Astrocyte (in vitro differentiated cells and primary cell): ENCODE measurements at regions not wholly inside any gene's neighbourhood (a gene's known extent, or its start where the extent isn't known, plus 50 kb on each side); places are given as distances from the start of the nearest gene placed in this dataset.

Experiments
- DNase-seq: peaks from one replicate; pipeline ENCODE4 v3.0.0-alpha.2; 2010; ENCODE audit warnings: low read depth
- FAIRE-seq: peaks from 2 replicates; lab custom pipeline; 2011; peaks lifted over from hg19 to GRCh38; lab: Jason Lieb, UNC
- H2AFZ ChIP-seq: 2 replicates; pipeline ENCODE4 v1.6.0; 2012; ENCODE audit warnings: low read depth, low read length, inconsistent platforms
- H3K27ac ChIP-seq: 2 replicates; pipeline ENCODE4 v1.5.1; 2011; ENCODE audit warnings: low read depth, low read length, inconsistent platforms
- H3K27me3 ChIP-seq: 2 replicates; pipeline ENCODE4 v1.6.0; 2011; ENCODE audit warnings: low read length, inconsistent platforms; ENCODE audit not compliant: insufficient read depth
- H3K36me3 ChIP-seq: 2 replicates; pipeline ENCODE4 v1.5.1; 2011; ENCODE audit warnings: low read length, inconsistent platforms; ENCODE audit not compliant: insufficient read depth
- H3K4me1 ChIP-seq: 2 replicates; pipeline ENCODE4 v1.5.1; 2011; ENCODE audit warnings: low read length, inconsistent platforms; ENCODE audit not compliant: insufficient read depth
- H3K4me2 ChIP-seq: 2 replicates; pipeline ENCODE4 v1.6.0; 2012; ENCODE audit warnings: low read length, inconsistent platforms
- H3K4me3 ChIP-seq: 2 replicates; pipeline ENCODE4 v1.5.1; 2011; ENCODE audit warnings: low read depth, mild to moderate bottlenecking, low read length, inconsistent platforms; ENCODE audit not compliant: insufficient read depth
- H3K79me2 ChIP-seq: 2 replicates; pipeline ENCODE4 v1.6.0; 2012; ENCODE audit warnings: mild to moderate bottlenecking, low read length, inconsistent platforms; ENCODE audit not compliant: insufficient read depth
- H3K9ac ChIP-seq: 2 replicates; pipeline ENCODE4 v1.6.0; 2012; ENCODE audit warnings: mild to moderate bottlenecking, low read length, inconsistent platforms
- H3K9me3 ChIP-seq: 2 replicates; pipeline ENCODE4 v1.5.1; 2012; ENCODE audit warnings: low read depth, mild to moderate bottlenecking, low read length, inconsistent platforms; ENCODE audit not compliant: insufficient read depth
- H4K20me1 ChIP-seq: 2 replicates; pipeline ENCODE4 v1.6.0; 2012; ENCODE audit warnings: low read length, inconsistent platforms; ENCODE audit not compliant: insufficient read depth
- H3K27ac Mint-ChIP-seq: one replicate; pipeline ENCODE4 v1.8.0; 2021; ENCODE audit warnings: mild to moderate bottlenecking, mixed read lengths; ENCODE audit not compliant: unreplicated experiment
- H3K27me3 Mint-ChIP-seq: one replicate; pipeline ENCODE4 v1.8.0; 2021; ENCODE audit warnings: low read depth, mixed read lengths; ENCODE audit not compliant: unreplicated experiment
- H3K36me3 Mint-ChIP-seq: one replicate; pipeline ENCODE4 v1.8.0; 2021; ENCODE audit warnings: low read depth, mixed read lengths; ENCODE audit not compliant: unreplicated experiment
- H3K4me1 Mint-ChIP-seq: one replicate; pipeline ENCODE4 v1.8.0; 2021; ENCODE audit warnings: low read depth, mixed read lengths; ENCODE audit not compliant: unreplicated experiment
- H3K4me3 Mint-ChIP-seq: one replicate; pipeline ENCODE4 v1.8.0; 2021; ENCODE audit warnings: mild to moderate bottlenecking, moderate library complexity, mixed read lengths; ENCODE audit not compliant: unreplicated experiment
- H3K9me3 Mint-ChIP-seq: one replicate; pipeline ENCODE4 v1.8.0; 2021; ENCODE audit warnings: mild to moderate bottlenecking, mixed read lengths; ENCODE audit not compliant: unreplicated experiment
- CTCF ChIP-seq: IDR thresholded peaks from 2 replicates; pipeline ENCODE4 v1.5.1; 2011; ENCODE audit warnings: low read depth, mild to moderate bottlenecking, inconsistent platforms, low read length, moderate library complexity; ENCODE audit not compliant: insufficient read depth
- EZH2 ChIP-seq: IDR thresholded peaks from 2 replicates; pipeline ENCODE4 v1.6.1; 2012; ENCODE audit warnings: mild to moderate bottlenecking, low read length, inconsistent platforms; ENCODE audit not compliant: insufficient read depth

GRCh38 chrX:131779741-131780140, 235.9 kb downstream of the OR13H1 start:
- Histone ChIP-seq H3K9me3 (no peaks in the 10 kb centered on the region), H3K4me2 (no peak overlapping the region), H2AFZ (no peak overlapping the region), H3K27ac (no peak overlapping the region), H3K27me3 (no peaks in the 10 kb centered on the region), H3K79me2 (no peaks in the 10 kb centered on the region), H3K36me3 (no peaks in the 10 kb centered on the region), H3K4me3 (no peak overlapping the region), H3K9ac (no peak overlapping the region), H3K4me1 (no peaks in the 10 kb centered on the region), H4K20me1 (no peaks in the 10 kb centered on the region)
- no peak for TF ChIP-seq CTCF
- no peak for TF ChIP-seq EZH2
- Mint-ChIP-seq H3K4me1 (peaks cover 1% of the 10 kb centered on the region), H3K4me3 (no peak overlapping the region), H3K27ac (no peak overlapping the region), H3K27me3 (no peaks in the 10 kb centered on the region), H3K9me3 (no peaks in the 10 kb centered on the region), H3K36me3 (peaks cover 17% of the 10 kb centered on the region)
- DNase-seq: no peak
- FAIRE-seq: no peak

DNA sequence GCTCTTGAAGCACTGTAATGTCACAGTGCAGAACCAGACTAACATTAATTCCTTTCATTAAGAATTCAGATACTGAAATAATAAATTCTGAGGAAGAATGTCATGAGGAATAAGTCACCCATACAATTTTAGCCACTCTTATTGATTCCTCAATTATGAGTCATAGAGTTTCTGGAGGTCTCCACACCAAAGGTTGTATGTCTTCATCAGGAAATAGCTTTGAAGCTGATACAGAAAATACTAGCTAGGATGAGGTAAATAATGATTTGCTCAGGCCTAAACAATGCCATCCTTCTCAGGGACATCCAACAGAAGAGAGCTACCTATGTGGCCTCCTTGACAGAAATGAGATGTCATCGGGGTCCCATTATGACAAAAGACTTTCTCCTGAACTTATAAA, 238.8 kb downstream of the OR13H1 start:
- Histone ChIP-seq H3K9me3 (no peaks in the 10 kb centered on the region), H2AFZ (no peak overlapping the region), H3K27ac (no peak overlapping the region), H3K9ac (no peak overlapping the region), H3K4me2 (no peak overlapping the region), H3K36me3 (no peaks in the 10 kb centered on the region), H3K27me3 (no peaks in the 10 kb centered on the region), H3K4me1 (no peaks in the 10 kb centered on the region), H4K20me1 (no peaks in the 10 kb centered on the region), H3K79me2 (no peaks in the 10 kb centered on the region), H3K4me3 (no peak overlapping the region)
- FAIRE-seq (peak; percentile 32), DNase-seq (no peak)
- no peak overlapping the region for H3K4me3 Mint-ChIP-seq
- no peak for TF ChIP-seq CTCF
- no peak for TF ChIP-seq EZH2
- H3K27ac Mint-ChIP-seq: no peak overlapping the region
- H3K9me3 Mint-ChIP-seq: no peaks in the 10 kb centered on the region
- peaks cover 15% of the 10 kb centered on the region for H3K36me3 Mint-ChIP-seq
- H3K4me1 Mint-ChIP-seq: peaks cover 1% of the 10 kb centered on the region
- H3K27me3 Mint-ChIP-seq: no peaks in the 10 kb centered on the region

GRCh38 chrX:131783555-131784308, 239.4 kb upstream of the STK26 start:
- Mint-ChIP-seq H3K27me3 (no peaks in the 10 kb centered on the region), H3K27ac (no peak overlapping the region), H3K9me3 (no peaks in the 10 kb centered on the region), H3K4me1 (peaks cover 1% of the 10 kb centered on the region), H3K4me3 (no peak overlapping the region), H3K36me3 (peaks cover 11% of the 10 kb centered on the region)
- no peak overlapping the region for H3K4me2 ChIP-seq
- H4K20me1 ChIP-seq: no peaks in the 10 kb centered on the region
- DNase-seq: peak; percentile 64
- no peaks in the 10 kb centered on the region for H3K9me3 ChIP-seq
- no peaks in the 10 kb centered on the region for H3K79me2 ChIP-seq
- H3K36me3 ChIP-seq: no peaks in the 10 kb centered on the region
- H3K4me3 ChIP-seq: no peak overlapping the region
- peak; percentile 100 for FAIRE-seq
- H3K4me1 ChIP-seq: no peaks in the 10 kb centered on the region
- H3K27me3 ChIP-seq: no peaks in the 10 kb centered on the region
- no peak for TF ChIP-seq CTCF
- no peak for TF ChIP-seq EZH2
- no peak overlapping the region for H3K9ac ChIP-seq
- H2AFZ ChIP-seq: no peak overlapping the region
- no peak overlapping the region for H3K27ac ChIP-seq
